GM12872 (cell line): ENCODE measurements at regions not wholly inside any gene's neighbourhood (a gene's known extent, or its start where the extent isn't known, plus 50 kb on each side); places are given as distances from the start of the nearest gene placed in this dataset.

Experiments used
- TF ChIP-seq, protein P1 (sequence below): IDR thresholded peaks from 3 replicates; pipeline ENCODE4 v1.5.1; 2011; ENCODE audit warnings: low read depth, mild to moderate bottlenecking, low read length, moderate library complexity; ENCODE audit not compliant: insufficient read depth

DNA sequence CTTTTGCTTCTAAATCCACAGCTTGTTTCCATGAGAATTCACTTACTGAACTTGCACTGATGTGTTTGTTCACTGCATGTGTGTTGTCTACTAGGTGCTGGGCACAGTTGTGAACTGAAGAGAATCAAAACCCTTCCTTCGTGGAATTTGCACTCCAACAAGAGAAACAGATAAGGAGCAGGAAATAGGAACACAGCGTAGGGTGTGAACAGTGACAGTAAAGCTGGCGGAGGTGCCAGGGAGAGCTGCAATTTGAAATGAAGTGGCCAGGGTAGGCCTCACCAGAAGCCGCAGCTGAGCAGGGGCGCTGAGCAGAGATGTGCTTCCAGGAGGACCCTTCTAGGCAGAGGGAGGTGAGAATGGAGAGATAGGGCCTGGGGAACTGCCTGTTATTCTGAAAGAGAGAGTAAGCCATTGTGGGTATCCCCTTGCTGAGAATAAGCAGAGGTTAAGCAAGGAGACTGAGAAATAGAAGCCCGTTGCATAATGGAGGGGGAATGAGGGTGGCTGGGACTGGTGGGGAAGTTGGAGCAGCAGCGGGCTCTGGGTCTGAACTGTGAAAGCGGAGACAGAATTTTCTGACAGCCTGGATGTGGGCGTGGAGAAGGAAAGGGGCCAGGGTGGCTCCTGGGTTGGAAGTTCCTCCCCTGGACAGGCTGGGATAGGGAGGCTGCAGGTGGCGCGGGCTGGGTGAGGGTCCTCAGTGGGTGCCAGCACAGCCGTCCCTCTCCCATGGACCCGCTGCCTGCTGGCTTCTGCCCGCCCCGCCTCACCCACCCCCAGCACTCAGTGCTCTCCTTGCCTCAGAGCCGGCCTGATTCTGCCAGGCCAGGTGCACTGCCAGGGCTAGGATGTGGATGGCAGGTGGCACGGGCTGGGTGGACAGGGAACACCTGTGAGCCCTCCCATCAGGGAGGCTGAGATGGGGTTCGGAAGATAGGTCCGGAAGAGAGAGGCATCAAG lies 114.7 kb upstream of the AFDN start:
- TF ChIP-seq, protein P1, sequence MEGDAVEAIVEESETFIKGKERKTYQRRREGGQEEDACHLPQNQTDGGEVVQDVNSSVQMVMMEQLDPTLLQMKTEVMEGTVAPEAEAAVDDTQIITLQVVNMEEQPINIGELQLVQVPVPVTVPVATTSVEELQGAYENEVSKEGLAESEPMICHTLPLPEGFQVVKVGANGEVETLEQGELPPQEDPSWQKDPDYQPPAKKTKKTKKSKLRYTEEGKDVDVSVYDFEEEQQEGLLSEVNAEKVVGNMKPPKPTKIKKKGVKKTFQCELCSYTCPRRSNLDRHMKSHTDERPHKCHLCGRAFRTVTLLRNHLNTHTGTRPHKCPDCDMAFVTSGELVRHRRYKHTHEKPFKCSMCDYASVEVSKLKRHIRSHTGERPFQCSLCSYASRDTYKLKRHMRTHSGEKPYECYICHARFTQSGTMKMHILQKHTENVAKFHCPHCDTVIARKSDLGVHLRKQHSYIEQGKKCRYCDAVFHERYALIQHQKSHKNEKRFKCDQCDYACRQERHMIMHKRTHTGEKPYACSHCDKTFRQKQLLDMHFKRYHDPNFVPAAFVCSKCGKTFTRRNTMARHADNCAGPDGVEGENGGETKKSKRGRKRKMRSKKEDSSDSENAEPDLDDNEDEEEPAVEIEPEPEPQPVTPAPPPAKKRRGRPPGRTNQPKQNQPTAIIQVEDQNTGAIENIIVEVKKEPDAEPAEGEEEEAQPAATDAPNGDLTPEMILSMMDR = no peak

DNA sequence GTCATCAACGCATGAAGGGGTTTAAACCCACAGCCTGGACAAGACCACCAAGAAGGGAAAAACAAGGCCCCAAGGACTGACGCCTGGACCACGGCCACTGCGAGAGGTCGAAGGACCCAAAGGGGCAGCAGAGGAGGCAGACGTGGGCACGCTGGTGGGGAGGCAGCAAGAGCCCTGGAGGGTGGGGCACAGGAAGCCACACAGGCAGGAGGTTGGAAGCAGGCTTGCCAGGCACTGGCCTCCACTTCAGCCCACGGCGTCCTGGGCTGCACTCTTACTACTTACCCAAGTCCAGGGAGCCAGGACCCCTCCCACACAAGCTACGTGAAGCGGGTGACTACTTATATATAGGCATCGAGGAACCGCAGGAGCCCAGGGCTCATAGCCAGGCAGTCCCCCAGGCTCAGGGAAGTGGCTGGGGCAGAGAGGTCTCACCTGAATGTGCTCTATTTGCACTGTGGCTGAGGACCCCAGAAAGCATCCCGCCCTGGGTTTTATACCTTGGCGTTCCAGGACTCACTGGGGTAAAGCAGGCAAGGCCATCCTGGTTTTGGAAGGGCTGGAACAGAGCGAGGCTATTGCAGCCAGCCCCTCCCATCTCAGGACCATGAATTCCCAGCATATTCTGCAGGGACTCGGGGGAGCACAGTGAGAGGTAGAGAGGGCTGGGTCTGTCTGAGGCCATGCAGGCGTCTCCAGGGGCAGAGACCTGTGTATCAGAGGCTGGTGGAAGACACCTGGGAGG lies 113.8 kb upstream of the AFDN start:
- TF ChIP-seq, protein P1 = no peak

DNA sequence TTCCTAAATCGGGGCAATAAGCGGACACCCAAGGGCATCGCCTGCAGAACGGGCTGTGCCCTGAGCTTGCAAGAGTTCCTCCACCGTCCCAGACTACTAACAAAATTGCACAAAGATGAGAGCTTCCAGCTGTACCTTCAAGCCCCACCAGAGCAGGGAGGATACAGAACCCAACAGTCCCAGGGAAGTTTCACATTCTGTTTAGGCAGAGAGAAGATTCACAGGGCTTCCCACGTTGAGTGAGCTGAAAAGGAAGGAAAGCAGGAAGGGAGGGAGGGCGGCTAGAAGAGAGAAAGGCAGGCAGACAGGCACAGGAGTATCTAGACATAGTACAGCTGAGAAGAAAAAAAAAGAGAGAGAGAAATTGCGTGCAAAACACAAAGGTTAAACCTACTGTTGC lies 112.6 kb upstream of the AFDN start:
- TF ChIP-seq, protein P1 = no peak

DNA sequence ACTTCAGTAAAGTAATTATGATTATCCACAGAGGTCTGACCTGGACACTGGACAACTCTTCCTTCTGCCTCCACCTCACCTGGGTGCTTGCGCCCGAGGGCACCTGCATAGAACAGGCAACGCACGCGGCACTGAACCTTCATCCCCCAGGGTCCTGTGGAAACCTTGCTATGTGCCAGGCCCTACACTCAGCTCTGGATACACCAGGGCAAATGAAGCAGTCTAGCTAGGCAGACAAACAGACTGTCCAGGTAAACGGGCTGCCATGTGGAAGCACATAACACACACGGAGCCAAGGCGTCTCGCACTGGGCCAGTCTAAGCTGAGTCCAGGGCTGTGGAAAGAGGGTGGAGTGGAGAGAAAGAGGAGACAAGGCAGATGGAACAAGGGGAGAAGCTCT lies 109.3 kb upstream of the AFDN start:
- TF ChIP-seq, protein P1 = no peak

DNA sequence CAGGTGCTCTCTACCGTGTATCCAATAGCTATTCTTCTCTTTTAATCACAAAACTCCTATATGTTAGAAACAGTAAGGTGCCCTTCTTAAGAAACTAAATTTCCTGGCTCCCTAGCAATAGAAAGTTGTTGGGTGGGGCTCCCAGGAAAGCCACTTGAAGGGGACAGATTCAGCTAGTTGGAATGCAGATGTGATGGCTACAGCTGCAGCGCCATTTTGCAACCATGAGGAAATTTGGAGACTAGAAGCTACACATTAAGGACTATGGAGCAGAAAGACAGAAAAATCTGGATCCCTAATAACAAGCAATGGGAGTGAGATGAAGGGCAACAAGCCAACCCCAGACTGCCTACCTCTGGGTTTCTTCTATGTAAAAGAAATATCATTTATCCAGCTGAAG lies 108.8 kb upstream of the AFDN start:
- TF ChIP-seq, protein P1 = no peak

DNA sequence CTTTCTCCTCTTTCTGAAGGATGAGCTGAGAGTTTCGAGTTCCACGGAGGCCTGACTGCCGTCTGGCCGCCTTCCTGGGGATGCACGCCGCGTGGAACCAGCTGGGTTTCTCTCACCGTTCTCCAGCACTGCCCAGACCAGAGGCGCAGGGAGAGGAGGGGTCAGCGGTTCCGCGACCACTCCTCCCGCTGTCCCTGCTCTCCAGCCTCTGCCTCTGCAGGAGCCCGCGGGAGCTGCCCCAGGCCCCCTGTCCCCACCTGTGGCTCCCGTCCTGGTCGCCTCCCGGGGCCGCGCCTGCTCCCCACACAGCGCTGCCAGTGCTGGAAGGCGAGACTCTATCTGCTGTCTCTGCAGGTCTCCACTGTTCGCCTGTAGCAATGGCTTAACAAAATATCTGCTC lies 106.8 kb upstream of the AFDN start:
- TF ChIP-seq, protein P1 = no peak
